NB4 (cell line): ENCODE measurements at regions not wholly inside any gene's neighbourhood (a gene's known extent, or its start where the extent isn't known, plus 50 kb on each side); places are given as distances from the start of the nearest gene placed in this dataset.
A peak's percentile ranks its signal among the peaks of the same experiment; 100 is the strongest.
"Not testable (repeated sequence)": the region's sequence is repeated elsewhere in the genome, so short reads cannot be mapped to it uniquely, and the experiment has no call there.

Source experiments
- DNase-seq: peaks from one replicate; pipeline ENCODE4 v3.0.0; 2010; ENCODE audit warnings: low read depth
- H3K4me3 ChIP-seq: one replicate; pipeline ENCODE4 v1.5.1; 2011; ENCODE audit warnings: mild to moderate bottlenecking, low read depth, low read length, moderate library complexity
- CTCF ChIP-seq: IDR thresholded peaks from one replicate; pipeline ENCODE4 v1.5.1; 2012; ENCODE audit warnings: low read depth, low read length
- MAX ChIP-seq: IDR thresholded peaks from 2 replicates; pipeline ENCODE4 v1.6.1; 2011; ENCODE audit warnings: low read depth, low read length
- MYC ChIP-seq: IDR thresholded peaks from 2 replicates; pipeline ENCODE4 v1.6.1; 2011; ENCODE audit warnings: low read depth, low read length
- POLR2A ChIP-seq: IDR thresholded peaks from 2 replicates; pipeline ENCODE4 v1.6.1; 2011; ENCODE audit warnings: mild to moderate bottlenecking; ENCODE audit not compliant: insufficient read length; ENCODE audit errors: extremely low read depth

- H3K4me3 ChIP-seq = no peak overlapping the region
- no peak for DNase-seq
- no peak for TF ChIP-seq POLR2A
- TF ChIP-seq MAX = no peak
- no peak for TF ChIP-seq CTCF
- no peak for TF ChIP-seq MYC
Measured at GRCh38 chr16:10296956-10297340, 88.9 kb upstream of the ATF7IP2 start.

- peak; percentile 69 for DNase-seq
- no peak overlapping the region for H3K4me3 ChIP-seq
- no peak for TF ChIP-seq MYC
- no peak for TF ChIP-seq CTCF
- TF ChIP-seq POLR2A = no peak
Measured at GRCh38 chr16:10297341-10298006, 88.4 kb upstream of the ATF7IP2 start.

GRCh38 chr16:10300905-10301304 lies 85.0 kb upstream of the ATF7IP2 start:
- no peak overlapping the region for H3K4me3 ChIP-seq
- TF ChIP-seq MYC (no peak), CTCF (no peak), POLR2A (no peak), MAX (no peak)
- no peak for DNase-seq

GRCh38 chr16:10301547-10301946 lies 84.3 kb upstream of the ATF7IP2 start:
- not testable (repeated sequence) for H3K4me3 ChIP-seq, DNase-seq

- DNase-seq = no peak
- TF ChIP-seq MYC = no peak
- TF ChIP-seq CTCF = no peak
- TF ChIP-seq MAX = no peak
- no peak for TF ChIP-seq POLR2A
- H3K4me3 ChIP-seq = no peak overlapping the region
Measured at GRCh38 chr16:10305912-10306311, 79.9 kb upstream of the ATF7IP2 start.

- no peak for DNase-seq
- H3K4me3 ChIP-seq = no peak overlapping the region
- TF ChIP-seq MAX = no peak
- TF ChIP-seq CTCF = no peak
- TF ChIP-seq POLR2A = no peak
- TF ChIP-seq MYC = no peak
Measured at GRCh38 chr16:10308305-10309193, 77.3 kb upstream of the ATF7IP2 start.
